Activated effector memory CD4-positive, alpha-beta T cell treated with Interleukin-2 at 50 U/mL for 16 hours (primary cell): ENCODE measurements at regions not wholly inside any gene's neighbourhood (a gene's known extent, or its start where the extent isn't known, plus 50 kb on each side); places are given as distances from the start of the nearest gene placed in this dataset.
"Not testable (repeated sequence)": the region's sequence is repeated elsewhere in the genome, so short reads cannot be mapped to it uniquely, and the experiment has no call there.

Experiments used
- DNase-seq: peaks from one replicate; pipeline ENCODE4 v3.0.0-alpha.2; 2020

DNA sequence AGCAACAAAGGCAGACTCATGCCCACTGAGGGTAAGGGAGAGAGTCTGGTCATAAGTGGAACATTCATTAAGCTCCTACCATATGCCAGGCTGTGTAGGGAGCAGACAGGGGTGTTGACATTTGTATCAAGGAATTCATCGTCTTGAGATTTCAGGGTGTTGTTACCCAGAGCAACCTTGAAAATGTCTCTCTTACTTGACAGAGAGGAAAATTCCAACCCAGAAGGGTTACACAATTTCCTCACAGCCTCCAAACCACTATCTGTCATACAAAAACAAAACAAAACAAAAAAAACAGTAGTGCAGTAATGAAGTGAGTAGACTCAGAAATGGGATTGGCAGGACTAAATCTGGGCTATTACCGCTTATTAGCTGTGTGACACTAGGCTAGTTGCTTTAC is 113.2 kb downstream of the MIAT start:
- no peak for DNase-seq

DNA sequence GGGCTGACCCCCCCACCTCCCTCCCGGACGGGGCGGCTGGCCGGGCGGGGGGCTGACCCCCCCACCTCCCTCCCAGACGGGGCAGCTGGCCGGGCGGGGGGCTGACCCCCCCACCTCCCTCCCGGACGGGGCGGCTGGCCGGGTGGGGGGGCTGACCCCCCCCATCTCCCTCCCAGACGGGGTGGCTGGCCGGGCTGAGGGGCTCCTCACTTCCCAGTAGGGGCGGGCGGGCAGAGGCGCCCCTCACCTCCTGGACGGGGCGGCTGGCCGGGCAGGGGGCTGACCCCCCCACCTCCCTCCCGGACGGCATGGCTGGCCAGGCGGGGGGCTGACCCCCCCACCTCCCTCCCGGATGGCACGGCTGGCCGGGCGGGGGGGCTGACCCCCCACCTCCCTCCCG is 115.7 kb downstream of the MIAT start:
- not testable (repeated sequence) for DNase-seq

DNA sequence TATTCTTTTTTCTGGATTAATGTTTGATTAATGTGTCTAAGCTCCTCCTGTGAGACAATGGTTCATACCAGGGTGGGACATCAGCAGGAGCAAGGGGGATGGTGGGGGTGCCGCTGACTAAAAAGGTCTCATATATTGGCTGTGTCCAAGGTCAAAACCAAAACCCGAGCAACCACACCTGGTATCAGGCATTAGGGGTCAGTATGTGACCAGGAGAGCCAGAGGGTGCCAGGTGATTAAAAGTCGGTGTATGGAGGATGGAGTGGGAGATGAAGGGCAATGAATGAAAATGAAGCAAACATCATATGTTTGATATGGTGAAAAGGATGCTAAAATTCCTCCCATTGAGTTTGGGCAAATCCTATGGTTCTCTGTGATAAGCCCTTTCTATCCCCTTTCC is 118.0 kb downstream of the MIAT start:
- DNase-seq, result no peak

DNA sequence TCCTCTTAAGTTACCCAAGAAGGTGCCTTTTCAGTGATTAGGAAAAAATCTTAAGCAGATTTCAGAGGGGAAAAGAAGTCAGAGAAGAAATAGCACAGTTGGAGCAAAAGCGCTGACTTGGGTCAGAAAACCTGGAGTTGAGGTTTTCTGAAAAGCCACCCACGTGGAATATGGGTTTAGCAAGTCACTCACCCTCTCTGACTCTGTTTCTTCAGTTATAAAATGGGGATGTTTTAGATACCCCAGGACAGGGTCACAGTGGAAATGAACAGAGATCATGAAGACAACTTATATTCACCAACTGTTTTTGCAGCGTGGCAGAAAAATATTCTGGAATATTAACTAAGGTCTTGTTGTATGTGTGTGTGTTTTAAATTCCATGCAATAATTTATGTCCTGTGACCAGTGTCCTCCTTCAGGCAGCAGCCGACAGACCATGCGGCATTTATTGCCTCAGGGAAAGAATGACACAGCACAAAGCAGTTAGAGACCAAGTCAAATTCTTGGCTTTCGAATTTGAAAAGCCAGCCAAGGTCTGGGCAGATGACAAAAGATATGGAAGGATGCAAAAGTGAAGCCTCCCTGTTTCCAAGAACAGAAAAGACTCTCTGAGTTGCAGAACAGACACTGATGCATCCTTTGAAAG is 119.9 kb downstream of the MIAT start:
- DNase-seq, result no peak

DNA sequence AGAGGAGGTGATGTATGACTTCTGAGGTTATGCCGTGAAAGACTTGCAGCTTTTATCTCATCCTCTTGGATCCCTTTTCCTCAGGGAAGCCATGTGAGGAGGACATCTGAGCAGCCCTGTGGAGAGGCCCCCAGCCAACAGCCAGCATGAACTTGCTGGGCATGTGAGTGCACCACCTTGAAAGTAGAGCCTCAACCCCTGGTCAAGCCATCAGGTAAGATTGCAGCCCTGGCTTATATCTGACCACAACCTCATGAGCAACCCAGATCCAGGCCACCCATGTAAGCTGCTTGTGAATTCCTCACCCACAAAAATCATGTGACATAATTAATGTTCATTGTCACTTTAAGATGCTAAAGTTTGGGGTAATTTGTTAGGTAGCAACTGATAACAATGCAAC is 121.0 kb downstream of the MIAT start:
- DNase-seq, result no peak

DNA sequence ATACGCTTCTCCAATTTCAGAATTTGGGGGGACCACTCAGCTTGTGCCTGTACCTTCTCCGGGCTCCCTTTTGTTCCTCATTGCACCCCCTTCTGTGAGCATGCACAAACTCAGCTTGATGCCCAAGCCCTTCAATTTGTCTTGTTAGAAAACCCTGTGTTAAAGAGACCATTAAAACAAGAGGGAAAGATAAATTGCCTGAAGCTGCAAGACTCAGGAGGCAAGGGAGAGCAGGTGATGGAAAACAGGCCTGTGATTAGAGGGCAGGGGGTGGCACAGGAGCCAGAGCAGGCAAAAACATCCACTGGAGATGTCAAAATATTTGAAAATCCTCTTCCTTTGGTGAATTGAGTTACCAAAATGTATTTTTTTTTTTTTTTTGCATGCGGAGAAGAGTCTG is 121.7 kb downstream of the MIAT start:
- DNase-seq, result no peak

DNA sequence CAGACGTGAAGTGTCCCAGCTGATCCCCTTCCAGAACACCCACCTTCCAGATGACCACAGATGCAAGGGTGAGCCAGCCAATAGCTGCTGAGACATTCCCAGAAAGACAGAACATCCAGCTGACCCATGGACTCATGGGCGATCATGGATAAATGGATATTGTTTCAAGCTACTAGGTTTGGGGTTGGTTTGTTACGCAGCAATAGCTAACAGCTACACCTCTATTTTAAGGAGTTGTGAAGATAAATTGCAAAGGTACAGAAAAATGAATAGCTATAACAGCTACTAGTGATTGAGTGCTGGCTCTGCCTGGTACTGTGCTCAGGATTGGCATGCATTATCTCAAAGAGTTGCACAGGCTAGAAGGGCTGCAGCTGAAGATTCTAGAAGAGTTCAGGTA is 122.5 kb downstream of the MIAT start:
- no peak for DNase-seq

DNA sequence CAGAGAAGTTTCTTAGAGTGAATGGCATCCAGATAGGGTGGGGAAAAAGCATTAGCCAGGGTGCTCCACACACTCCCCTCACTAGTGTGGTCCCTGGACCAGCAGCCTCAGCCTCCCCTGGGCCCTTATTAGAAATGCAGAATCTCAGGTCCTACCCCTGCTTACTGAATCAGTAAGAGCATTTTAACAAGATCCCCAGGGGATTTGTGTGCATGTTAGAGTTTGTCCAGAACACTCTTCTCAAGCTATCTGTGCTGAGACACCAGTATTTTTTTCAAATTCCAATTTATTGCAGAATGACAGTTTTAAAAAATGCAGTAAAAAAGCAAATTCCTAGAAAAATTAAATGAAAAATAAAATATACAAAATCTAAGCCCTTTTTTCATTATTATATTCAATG is 123.1 kb downstream of the MIAT start:
- DNase-seq, result no peak

DNA sequence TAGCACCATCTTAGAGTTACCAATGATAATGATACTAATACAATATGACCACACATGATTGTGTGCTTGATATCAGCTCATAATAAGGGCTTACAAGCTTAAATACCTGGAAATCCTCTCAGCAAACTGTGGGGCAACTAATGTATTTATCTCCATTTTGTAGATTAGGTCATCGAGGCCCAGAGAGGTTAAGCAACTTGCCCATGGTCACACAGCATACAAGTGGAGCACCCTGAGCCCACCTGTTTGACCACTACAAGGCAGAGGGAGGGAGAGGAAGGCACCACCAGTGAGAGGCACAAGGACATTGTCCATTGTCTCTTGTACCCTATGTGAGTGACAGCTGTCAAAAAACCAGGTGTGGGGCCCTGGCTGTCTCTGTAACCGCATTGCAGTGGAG is 123.7 kb downstream of the MIAT start:
- DNase-seq, result no peak

DNA sequence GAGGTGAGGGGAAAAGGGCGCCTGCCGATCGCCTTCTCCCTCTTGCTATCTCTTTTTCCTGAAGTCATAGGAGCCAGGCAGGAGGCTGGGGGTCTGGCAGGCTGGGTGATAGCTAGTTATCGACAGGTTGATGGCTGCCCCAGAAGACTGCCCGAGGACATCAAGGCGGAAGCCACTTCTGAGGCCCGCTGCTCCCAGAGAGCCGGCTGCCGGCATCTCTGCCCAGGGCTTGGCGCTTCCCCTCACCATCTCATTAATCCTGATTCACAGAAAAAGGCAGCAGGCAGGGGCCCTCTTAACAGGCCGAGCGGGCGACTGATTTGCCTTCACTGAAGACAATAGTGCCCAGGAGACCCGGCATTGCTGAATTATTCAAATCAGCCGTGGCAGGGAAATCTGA is 124.2 kb downstream of the MIAT start:
- no peak for DNase-seq

DNA sequence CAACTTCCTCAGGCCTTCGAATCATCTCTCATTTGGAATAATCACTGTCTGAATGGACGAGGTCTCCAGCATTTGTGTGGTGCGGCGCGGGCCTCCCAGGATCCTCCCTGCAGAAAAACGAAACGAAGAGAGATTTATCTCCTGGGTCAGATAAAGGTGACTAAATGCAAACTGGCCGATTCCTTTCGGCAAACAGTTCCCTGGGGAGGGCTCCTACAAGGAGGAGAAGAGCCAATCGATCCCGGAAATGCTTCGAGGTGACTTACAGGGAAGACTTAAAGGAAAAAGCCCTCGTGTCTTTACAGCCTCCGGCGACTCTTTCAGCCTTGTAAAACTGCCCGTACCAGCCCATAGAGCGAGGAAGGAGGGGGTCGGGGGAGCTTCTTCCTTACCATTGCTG is 126.5 kb downstream of the MIAT start:
- no peak for DNase-seq

DNA sequence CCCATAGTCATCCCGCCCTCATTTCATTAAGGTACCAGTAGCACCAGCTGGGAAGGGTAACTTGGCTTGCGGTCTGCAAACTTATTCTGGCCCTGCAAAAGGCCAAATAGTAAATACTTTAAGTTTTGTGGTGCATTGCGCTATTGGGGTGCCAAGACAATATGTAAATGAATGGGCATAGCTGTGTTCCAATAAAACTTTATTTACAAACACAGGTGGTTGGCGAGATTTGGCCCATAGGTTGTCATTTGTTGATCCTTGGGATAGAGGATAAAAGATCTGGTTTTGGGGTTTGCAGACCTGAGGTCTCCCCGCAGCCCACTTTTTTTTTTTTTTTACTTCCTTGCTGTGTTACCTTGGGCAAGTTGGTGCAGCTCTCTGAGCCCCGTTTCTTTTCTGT is 127.4 kb downstream of the MIAT start:
- no peak for DNase-seq

DNA sequence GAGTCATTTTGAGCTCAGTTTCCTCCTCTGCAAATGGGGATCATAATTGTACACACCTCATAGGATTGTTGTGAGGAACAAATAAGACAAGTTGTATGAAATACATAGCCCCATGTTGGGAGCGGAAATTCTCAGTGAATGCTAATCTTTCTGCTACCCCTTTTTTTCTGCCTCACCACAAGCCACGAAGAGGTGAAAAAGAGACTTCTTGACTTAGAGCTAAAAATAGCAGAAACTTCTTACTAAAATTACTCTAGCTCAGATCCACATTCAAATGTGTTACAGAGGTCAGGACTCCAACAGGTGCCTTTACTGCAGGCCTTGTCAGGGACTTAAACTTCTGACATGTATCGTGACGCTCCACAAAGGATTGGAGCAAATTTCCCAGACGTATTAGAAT is 128.5 kb downstream of the MIAT start:
- no peak for DNase-seq

DNA sequence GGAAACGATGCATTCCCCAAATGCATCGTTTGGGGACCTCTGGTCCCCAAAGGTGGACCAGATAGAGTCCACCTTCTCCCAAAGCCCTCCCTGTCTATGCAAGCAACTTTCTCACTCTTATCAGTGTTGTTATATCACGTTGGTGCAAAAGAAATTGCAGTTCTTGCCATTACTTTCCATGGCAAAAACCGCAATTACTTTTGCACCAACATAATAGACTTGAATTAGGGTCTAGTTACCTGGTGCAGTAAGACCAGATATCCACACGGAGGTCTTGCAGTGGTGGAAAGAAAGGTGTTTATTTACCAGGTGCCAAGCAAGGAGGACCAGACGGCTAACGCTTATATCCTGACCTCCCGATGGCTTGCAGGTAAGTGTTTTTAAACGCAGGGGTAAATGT is 129.0 kb downstream of the MIAT start:
- DNase-seq, result no peak

DNA sequence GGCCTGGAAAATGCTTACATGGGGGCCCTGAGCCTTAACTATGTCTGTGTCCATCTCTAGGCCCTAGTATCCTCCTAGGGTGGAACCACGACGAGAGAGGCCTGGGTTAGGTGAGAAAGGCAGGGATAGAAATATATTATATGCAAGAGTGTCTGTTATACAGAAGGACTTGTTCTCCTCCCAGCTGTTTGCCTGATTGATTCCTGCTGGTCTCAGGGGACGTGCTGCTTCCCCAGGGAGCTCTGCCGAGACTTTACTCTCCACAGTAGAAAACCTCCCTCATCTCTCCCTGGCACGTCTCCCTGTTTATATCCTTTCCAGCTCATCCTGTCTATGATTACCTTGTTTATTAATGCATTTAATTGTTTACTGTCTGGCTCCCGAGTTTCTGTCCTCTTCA is 132.6 kb downstream of the MIAT start:
- no peak for DNase-seq

DNA sequence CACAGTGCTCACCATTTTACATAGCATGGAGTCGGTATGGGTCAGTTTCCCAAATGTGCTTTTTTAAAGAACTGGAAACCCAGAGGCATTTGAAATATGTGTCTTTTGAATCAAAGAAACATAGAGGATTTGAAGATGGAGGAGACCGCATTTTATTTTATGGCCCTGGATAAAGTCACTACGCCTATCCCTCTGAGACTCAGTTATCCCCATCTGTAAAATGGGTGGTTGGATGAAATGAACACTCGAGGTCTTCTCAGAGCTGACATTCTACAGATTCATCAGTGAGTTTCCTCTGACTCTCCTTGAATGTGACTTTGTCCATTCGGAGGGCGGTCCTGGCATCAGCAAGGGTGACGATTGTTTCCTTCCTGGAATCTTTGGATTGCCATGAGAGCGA is 135.1 kb downstream of the MIAT start:
- DNase-seq, result no peak

DNA sequence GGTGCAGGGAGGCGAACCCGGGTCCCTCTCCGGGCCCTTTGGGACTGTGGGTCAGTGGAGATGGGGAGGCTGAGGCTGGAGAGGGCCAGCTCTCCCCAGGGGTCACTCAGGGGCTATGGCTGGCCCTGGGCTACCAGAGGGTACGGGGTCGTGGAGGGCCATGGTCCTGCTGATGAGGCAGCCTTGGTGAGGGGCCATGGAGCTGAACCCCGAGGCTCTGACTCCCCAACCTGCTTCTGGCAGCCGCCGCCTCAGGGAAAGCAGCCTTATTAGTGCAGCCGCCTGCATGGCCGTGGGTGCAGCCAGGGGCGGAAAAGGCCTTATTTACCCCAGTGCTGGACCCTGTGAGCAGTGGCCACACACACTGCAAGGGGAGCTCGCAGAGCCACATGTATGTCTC is 139.4 kb downstream of the MIAT start:
- no peak for DNase-seq

DNA sequence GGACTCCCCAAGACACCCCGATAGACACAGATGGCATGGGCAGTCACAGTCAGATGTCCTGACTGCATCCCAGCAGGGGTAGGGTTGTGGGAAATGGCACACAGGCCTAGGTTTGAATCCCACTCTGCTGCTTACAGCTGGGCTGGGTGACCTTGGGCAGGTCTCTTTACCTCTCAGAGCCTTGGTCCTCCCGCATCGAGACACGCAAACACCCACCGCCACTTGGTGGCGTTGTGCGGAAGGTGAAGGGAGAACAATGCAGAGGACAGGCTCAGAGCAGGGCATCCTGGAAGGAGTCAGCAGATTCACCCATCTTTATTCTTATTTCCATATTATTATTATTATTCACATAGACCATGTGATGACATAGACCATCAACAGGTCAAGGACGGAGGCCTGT is 140.5 kb downstream of the MIAT start:
- no peak for DNase-seq

DNA sequence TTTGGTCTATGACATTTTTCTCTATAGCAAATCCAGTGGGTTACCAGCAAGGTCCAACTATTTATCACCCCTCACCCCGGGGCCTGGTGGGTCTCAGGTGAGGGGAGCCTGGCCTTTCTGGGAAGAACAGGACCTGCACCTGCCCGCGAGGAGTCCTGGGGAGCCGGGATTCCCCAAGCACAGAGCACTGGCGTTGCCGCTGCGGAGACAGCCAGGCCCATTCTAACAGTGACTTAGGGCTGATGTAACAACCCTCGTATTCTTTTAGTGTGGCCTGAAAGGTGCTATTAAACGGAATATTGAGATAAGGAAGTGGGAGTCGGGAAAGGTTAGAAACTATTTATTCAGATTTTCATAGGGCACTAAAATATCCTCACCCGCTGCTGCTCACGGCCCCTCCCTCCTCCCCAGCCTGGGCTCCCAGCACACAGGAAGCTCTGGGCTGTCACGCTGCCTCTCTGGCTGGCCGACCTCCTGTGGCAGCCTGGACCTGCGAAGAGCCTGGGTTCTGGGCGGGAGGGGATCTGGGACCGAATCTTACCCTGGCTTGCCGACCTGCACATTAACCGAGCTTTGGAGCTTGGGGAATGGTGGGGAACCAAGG is 141.2 kb downstream of the MIAT start:
- no peak for DNase-seq

DNA sequence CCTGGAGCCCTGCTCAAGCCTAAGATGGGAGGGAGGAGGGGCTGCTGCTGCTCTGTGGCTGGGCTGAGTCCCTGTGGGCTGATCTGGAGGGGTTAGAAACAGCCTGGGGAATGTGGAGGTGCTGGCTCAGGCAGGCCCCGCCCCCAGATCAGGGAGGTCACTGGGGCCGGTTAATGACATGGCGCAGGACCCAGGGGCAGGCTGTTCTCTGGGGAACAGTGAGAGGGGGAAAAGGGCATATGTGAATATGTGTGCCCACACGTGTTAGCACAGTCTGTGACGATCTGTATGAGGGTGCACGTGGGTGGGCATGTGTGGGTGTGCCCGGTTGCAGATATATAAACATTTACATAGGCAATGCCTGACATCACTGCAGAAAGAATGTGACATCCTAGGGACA is 143.5 kb downstream of the MIAT start:
- no peak for DNase-seq

DNA sequence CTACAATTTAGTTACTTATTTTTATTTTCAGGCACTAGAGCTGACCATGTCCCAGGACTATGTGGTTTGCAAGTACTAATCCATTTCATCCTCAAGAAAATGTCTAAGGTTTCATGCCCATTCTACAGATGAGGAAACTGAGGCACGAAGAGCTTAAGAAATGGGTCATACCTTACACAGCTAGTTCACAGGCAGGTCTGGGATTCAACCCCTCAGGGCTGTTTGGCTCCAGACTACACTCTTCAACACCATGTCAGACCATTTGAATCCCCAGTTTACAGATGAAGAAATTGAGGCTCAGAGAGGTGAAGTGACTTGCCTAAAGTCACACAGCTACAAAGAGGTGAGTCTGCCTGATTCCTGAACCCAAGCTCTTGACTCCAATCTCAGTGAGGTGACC is 144.1 kb downstream of the MIAT start:
- DNase-seq, result no peak

DNA sequence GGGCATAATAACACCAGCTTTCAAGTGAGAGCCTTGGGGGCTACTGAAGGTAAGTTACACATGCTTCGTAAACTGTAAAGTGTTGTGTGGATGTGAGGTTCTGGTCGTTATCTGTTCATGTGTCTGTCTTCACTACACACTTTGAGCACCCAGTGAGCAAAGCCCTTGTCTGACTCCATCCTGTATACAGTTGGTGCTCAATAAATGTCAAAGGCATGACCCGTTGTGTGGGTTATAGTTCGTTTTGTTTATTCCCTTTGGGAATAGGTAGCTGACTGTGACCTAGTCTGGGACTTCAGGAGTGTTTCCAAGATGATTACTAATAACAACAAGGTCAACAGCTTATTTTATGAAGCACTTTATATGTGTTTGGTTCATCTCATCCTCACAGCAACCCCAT is 146.9 kb downstream of the MIAT start:
- no peak for DNase-seq

DNA sequence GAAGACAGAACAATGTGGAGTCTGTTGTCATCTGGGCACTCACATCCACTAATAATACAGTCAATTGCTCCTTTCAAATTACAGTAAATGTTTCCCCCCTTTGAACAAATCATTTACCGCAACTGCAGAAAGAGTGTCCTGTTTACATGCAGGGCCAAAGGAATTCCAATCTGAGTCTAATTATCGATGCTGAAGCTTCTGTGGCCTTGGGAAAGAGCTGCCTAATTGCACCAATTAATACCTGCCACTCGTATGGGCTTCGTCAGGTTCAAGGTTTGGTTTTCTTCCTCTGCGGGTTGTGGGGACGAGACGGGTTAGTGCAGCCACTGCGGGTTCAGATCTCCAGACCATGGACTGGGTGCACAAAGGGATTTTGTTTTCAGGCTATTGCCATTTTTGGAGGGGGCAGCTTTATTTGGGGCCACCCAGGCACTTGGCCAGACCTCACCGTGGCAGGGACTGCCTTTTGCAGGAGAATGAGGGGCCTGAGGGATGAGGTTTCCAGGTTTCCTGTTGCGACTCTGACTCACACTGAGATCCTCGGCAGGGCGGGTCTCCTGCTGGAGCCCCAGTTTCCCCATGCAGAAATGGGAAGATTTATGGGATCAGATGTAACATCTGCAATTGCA is 147.6 kb downstream of the MIAT start:
- DNase-seq, result no peak

DNA sequence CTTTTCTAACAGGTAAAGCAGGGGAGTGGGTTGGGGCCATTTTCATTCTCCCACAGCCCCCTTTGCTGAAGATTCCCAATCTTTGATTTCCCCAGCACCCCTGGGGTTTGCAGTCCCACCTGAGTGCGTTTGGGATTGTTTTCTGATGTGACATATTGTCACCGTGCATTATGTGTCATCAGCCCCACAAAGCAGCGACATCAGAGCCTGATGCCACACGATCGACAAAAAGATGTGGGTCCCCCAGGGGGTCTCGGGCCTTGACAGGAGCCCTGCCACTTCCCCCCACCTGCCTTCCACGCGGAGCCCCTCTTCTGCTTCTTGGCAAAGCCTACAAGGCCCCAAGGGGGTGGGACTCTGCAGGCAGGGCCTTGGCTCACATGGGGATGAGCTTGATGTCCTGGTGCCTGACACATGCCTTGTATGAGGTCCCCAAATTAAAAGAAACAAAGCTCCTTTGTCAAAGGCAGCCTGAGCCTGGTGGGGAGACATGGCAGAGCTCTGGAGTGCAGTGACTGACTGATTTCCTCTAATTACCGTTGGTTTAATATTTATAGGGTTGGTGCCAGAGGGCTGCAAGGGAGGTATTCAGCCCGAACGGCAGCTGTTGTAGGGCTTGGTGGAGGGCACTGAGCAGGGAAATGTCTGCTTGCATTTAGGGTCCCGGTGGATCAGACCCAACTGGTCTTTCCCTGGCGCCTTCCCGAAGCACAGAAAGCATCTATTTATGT is 149.2 kb downstream of the MIAT start:
- no peak for DNase-seq
